HL-60/S4 treated with phorbol 12-myristate 13-acetate at 8.2 ng/mL for 4 days and 3 days (cell line): ENCODE measurements at regions not wholly inside any gene's neighbourhood (a gene's known extent, or its start where the extent isn't known, plus 50 kb on each side); places are given as distances from the start of the nearest gene placed in this dataset.
"Not testable (repeated sequence)": the region's sequence is repeated elsewhere in the genome, so short reads cannot be mapped to it uniquely, and the experiment has no call there.

ENCODE experiments used
- in situ Hi-C: fragments of 300-500 bp; cut with MboI; formaldehyde crosslinking; loops from 2 replicates; pipeline ENCODE4 v1.15.0; 2022; ENCODE audit warnings: low sequenced_read_pairs

GRCh38 chr11:119586181-119586580 lies 142.8 kb downstream of the NECTIN1 start:
- in situ Hi-C loops = no loop called here

GRCh38 chr11:119585043-119585781 lies 143.8 kb downstream of the NECTIN1 start:
- in situ Hi-C loops = no loop called here

- in situ Hi-C loops = no loop called here
These were observed 144.6 kb downstream of the NECTIN1 start for GRCh38 chr11:119584193-119585042.

GRCh38 chr11:119583585-119583984 lies 145.4 kb downstream of the NECTIN1 start:
- in situ Hi-C loops = no loop called here

GRCh38 chr11:119581396-119581795 lies 147.6 kb downstream of the NECTIN1 start:
- in situ Hi-C loops = not testable (repeated sequence)

GRCh38 chr11:119580751-119581150 lies 148.2 kb downstream of the NECTIN1 start:
- in situ Hi-C loops = no loop called here

- in situ Hi-C loops = no loop called here
These were observed 148.9 kb downstream of the NECTIN1 start for GRCh38 chr11:119580081-119580480.

GRCh38 chr11:119578521-119579191 lies 150.3 kb downstream of the NECTIN1 start:
- in situ Hi-C loops = no loop called here

- in situ Hi-C loops = no loop called here
These were observed 150.9 kb upstream of the THY1 start for GRCh38 chr11:119573858-119574257.

GRCh38 chr11:119572481-119573424 lies 149.8 kb upstream of the THY1 start:
- in situ Hi-C loops = no loop called here

- in situ Hi-C loops = no loop called here
These were observed 148.3 kb upstream of the THY1 start for GRCh38 chr11:119571311-119571710.

- in situ Hi-C loops = no loop called here
These were observed 145.0 kb upstream of the THY1 start for GRCh38 chr11:119567688-119568582.

- in situ Hi-C loops = no loop called here
These were observed 143.3 kb upstream of the THY1 start for GRCh38 chr11:119566319-119566718.

- in situ Hi-C loops = not testable (repeated sequence)
These were observed 142.7 kb upstream of the THY1 start for GRCh38 chr11:119565693-119566092.

GRCh38 chr11:119560961-119561360 lies 138.0 kb upstream of the THY1 start:
- in situ Hi-C loops = no loop called here

GRCh38 chr11:119560291-119560690 lies 137.3 kb upstream of the THY1 start:
- in situ Hi-C loops = no loop called here

- in situ Hi-C loops = no loop called here
These were observed 129.1 kb upstream of the THY1 start for GRCh38 chr11:119552106-119552485.

GRCh38 chr11:119551420-119552105 lies 128.6 kb upstream of the THY1 start:
- in situ Hi-C loops = no loop called here
